H1 (cell line): ENCODE measurements at regions not wholly inside any gene's neighbourhood (a gene's known extent, or its start where the extent isn't known, plus 50 kb on each side); places are given as distances from the start of the nearest gene placed in this dataset.

Experiments
- CTCF ChIA-PET: fragments of 300-600 bp; sonication (Branson Sonifier 250); formaldehyde crosslinking; loops from one replicate; lab custom pipeline; 2021; ENCODE audit not compliant: partially characterized antibody; lab: Charles Lee
- POLR2A ChIA-PET: fragments of 300-600 bp; sonication (Branson Sonifier 250); formaldehyde crosslinking; loops from one replicate; lab custom pipeline; 2021; ENCODE audit warnings: inconsistent platforms; ENCODE audit not compliant: partially characterized antibody; lab: Charles Lee
- DNase-seq, 2 experiments: peaks; one replicate each; pipeline versions ENCODE4 v3.0.0 to v3.0.0-alpha.2; 2010 to 2022; ENCODE audit warnings: low spot score in 2 of 2, low read depth in 1 of 2, mixed read lengths in 1 of 2
- FAIRE-seq: peaks from 2 replicates; lab custom pipeline; 2011; peaks lifted over from hg19 to GRCh38; lab: Jason Lieb, UNC
- H2AFZ ChIP-seq: 2 replicates; pipeline ENCODE4 v1.8.1; 2012; ENCODE audit warnings: low read length, inconsistent platforms
- H2AK5ac ChIP-seq: 2 replicates; pipeline ENCODE4 v1.6.1; 2013; ENCODE audit warnings: low read depth, low read length
- H2BK120ac ChIP-seq: replicated peaks from 2 replicates; pipeline ENCODE3; 2013; ENCODE audit warnings: low read depth, low read length, inconsistent platforms
- H2BK12ac ChIP-seq: 2 replicates; pipeline ENCODE4 v1.6.1; 2013; ENCODE audit warnings: low read depth, low read length
- H2BK15ac ChIP-seq: 2 replicates; pipeline ENCODE4 v1.6.1; 2013; ENCODE audit warnings: low read length
- H2BK20ac ChIP-seq: 2 replicates; pipeline ENCODE4 v1.6.1; 2013; ENCODE audit warnings: low read length
- H2BK5ac ChIP-seq: 2 replicates; pipeline ENCODE4 v1.6.1; 2013; ENCODE audit warnings: low read depth, low read length
- H3K14ac ChIP-seq: 2 replicates; pipeline ENCODE4 v1.6.1; 2013; ENCODE audit warnings: inconsistent platforms; ENCODE audit not compliant: insufficient read length
- H3K18ac ChIP-seq: 2 replicates; pipeline ENCODE4 v1.6.1; 2013; ENCODE audit warnings: low read length; ENCODE audit errors: extremely low read depth
- H3K23ac ChIP-seq: 2 replicates; pipeline ENCODE4 v1.6.1; 2013; ENCODE audit warnings: inconsistent platforms; ENCODE audit not compliant: insufficient read length
- H3K23me2 ChIP-seq: 2 replicates; pipeline ENCODE4 v1.6.1; 2013; ENCODE audit warnings: low read depth, low read length
- H3K27ac ChIP-seq: 2 replicates; pipeline ENCODE4 v1.6.1; 2011; ENCODE audit warnings: low read depth, low read length, inconsistent platforms
- H3K27me3 ChIP-seq, 4 experiments: replicated peaks in 1 of 4; 1 replicate in 1 of 4; 2 replicates in 3 of 4; pipeline versions ENCODE4 v1.6.1 to v1.8.1; 2011 to 2013; ENCODE audit warnings: low read length in 3 of 4, mild to moderate bottlenecking in 3 of 4, inconsistent platforms in 2 of 4, mixed read lengths in 2 of 4, moderate library complexity in 1 of 4; ENCODE audit not compliant: control insufficient read depth in 3 of 4, insufficient read depth in 3 of 4; ENCODE audit errors: extremely low read depth in 1 of 4
- H3K36me3 ChIP-seq, 4 experiments: 2 replicates each; pipeline versions ENCODE4 v1.6.1 to v1.8.1; 2011 to 2013; ENCODE audit warnings: mild to moderate bottlenecking in 4 of 4, low read length in 3 of 4, moderate library complexity in 2 of 4, control low read depth in 1 of 4, inconsistent platforms in 1 of 4; ENCODE audit not compliant: insufficient read depth in 4 of 4, control insufficient read depth in 2 of 4
- H3K4ac ChIP-seq: replicated peaks from 2 replicates; pipeline ENCODE3; 2013; ENCODE audit warnings: low read length, low read depth, mixed read lengths, inconsistent platforms; ENCODE audit not compliant: insufficient read length
- H3K4me1 ChIP-seq, 4 experiments: replicated peaks in 1 of 4; 1 replicate in 1 of 4; 2 replicates in 3 of 4; pipeline versions ENCODE4 v1.6.1 to v1.8.1; 2011 to 2013; ENCODE audit warnings: low read length in 3 of 4, inconsistent platforms in 2 of 4, mixed read lengths in 1 of 4; ENCODE audit not compliant: insufficient read depth in 4 of 4, control insufficient read depth in 3 of 4
- H3K4me2 ChIP-seq, 2 experiments: 2 replicates each; pipeline versions ENCODE4 v1.6.1 to v1.8.1; 2011 to 2013; ENCODE audit warnings: low read depth in 2 of 2, low read length in 2 of 2, control low read depth in 1 of 2, inconsistent platforms in 1 of 2, mild to moderate bottlenecking in 1 of 2; ENCODE audit not compliant: insufficient read depth in 1 of 2
- H3K4me3 ChIP-seq, 4 experiments: fragments of 200-600, 300-600 bp in 1 of 4; sonication (generic), shearing (Covaris generic), sonication (Bioruptor Twin) in 1 of 4; 2 replicates each; pipeline versions ENCODE4 v1.5.1 to v1.8.1; 2011 to 2016; ENCODE audit warnings: low read length in 4 of 4, low read depth in 3 of 4, control low read depth in 2 of 4, inconsistent platforms in 2 of 4, mild to moderate bottlenecking in 2 of 4, mixed read lengths in 1 of 4, moderate library complexity in 1 of 4; ENCODE audit not compliant: insufficient read depth in 2 of 4; ENCODE audit errors: extremely low read depth in 1 of 4
- H3K56ac ChIP-seq: replicated peaks from 2 replicates; pipeline ENCODE3; 2013; ENCODE audit warnings: low read depth, mild to moderate bottlenecking, mixed read lengths, low read length, inconsistent platforms; ENCODE audit not compliant: insufficient read length
- H3K79me1 ChIP-seq: 2 replicates; pipeline ENCODE4 v1.6.1; 2013; ENCODE audit warnings: low read depth, low read length, control low read depth
- H3K79me2 ChIP-seq, 2 experiments: 2 replicates each; pipeline versions ENCODE4 v1.6.1 to v1.8.1; 2012 to 2013; ENCODE audit warnings: low read length in 2 of 2, mild to moderate bottlenecking in 2 of 2, inconsistent platforms in 1 of 2; ENCODE audit not compliant: insufficient read depth in 2 of 2, control insufficient read depth in 1 of 2
- H3K9ac ChIP-seq, 4 experiments: replicated peaks in 1 of 4; 1 replicate in 1 of 4; 2 replicates in 3 of 4; pipeline versions ENCODE4 v1.6.1 to v1.8.1; 2011 to 2013; ENCODE audit warnings: low read depth in 3 of 4, low read length in 3 of 4, control low read depth in 2 of 4, mild to moderate bottlenecking in 2 of 4, moderate library complexity in 2 of 4, inconsistent platforms in 1 of 4; ENCODE audit errors: extremely low read depth in 1 of 4
- H3K9me3 ChIP-seq, 2 experiments: 2 replicates each; pipeline versions ENCODE4 v1.6.1 to v1.8.1; 2012 to 2013; ENCODE audit warnings: mild to moderate bottlenecking in 2 of 2, moderate library complexity in 2 of 2, control low read depth in 1 of 2, inconsistent platforms in 1 of 2, low read depth in 1 of 2, low read length in 1 of 2, mixed read lengths in 1 of 2; ENCODE audit not compliant: insufficient read depth in 2 of 2
- H4K20me1 ChIP-seq, 2 experiments: replicated peaks in 1 of 2; 2 replicates each; pipeline versions ENCODE3 to v1.8.1; 2011 to 2013; ENCODE audit warnings: inconsistent platforms in 2 of 2, low read length in 2 of 2, mild to moderate bottlenecking in 1 of 2; ENCODE audit not compliant: insufficient read depth in 2 of 2, control insufficient read depth in 1 of 2
- H4K5ac ChIP-seq: 2 replicates; pipeline ENCODE4 v1.6.1; 2013; ENCODE audit warnings: low read length, low read depth, mixed read lengths, inconsistent platforms; ENCODE audit not compliant: insufficient read length
- H4K8ac ChIP-seq: 2 replicates; pipeline ENCODE4 v1.8.0; 2013; ENCODE audit warnings: mild to moderate bottlenecking, moderate library complexity, low read length, inconsistent platforms; ENCODE audit not compliant: insufficient read depth; ENCODE audit errors: extremely low read depth
- H4K91ac ChIP-seq: replicated peaks from 2 replicates; pipeline ENCODE3; 2013; ENCODE audit warnings: low read length, mixed read lengths, inconsistent platforms; ENCODE audit not compliant: insufficient read length
- ATF3 ChIP-seq: IDR thresholded peaks from 2 replicates; pipeline ENCODE4 v1.6.1; 2011; ENCODE audit warnings: low read depth, mild to moderate bottlenecking, low read length; ENCODE audit not compliant: insufficient read depth
- BRCA1 ChIP-seq: IDR thresholded peaks from 2 replicates; pipeline ENCODE4 v1.6.1; 2012; ENCODE audit warnings: low read depth, low read length, improper control_type of control experiment
- CHD1 ChIP-seq: IDR thresholded peaks from 2 replicates; pipeline ENCODE4 v1.6.1; 2012; ENCODE audit warnings: low read depth, low read length, improper control_type of control experiment
- CHD2 ChIP-seq: IDR thresholded peaks from 2 replicates; pipeline ENCODE4 v1.6.1; 2012; ENCODE audit warnings: low read length, improper control_type of control experiment
- HDAC2 ChIP-seq, 2 experiments: fragments of 300-600 bp in 1 of 2; sonication (generic) in 1 of 2; IDR thresholded peaks; 2 replicates each; pipeline ENCODE4 v1.6.1; 2011 to 2012; ENCODE audit warnings: low read depth in 2 of 2, low read length in 2 of 2, mild to moderate bottlenecking in 2 of 2, moderate library complexity in 2 of 2, borderline replicate concordance in 1 of 2, inconsistent platforms in 1 of 2
- NANOG ChIP-seq: IDR thresholded peaks from 2 replicates; pipeline ENCODE4 v1.6.1; 2011; ENCODE audit warnings: low read length, low read depth, mild to moderate bottlenecking, inconsistent platforms; ENCODE audit not compliant: insufficient read depth, poor library complexity, severe bottlenecking
- PHF8 ChIP-seq: fragments of 200-600 bp; sonication (generic); conservative IDR thresholded peaks from 2 replicates; pipeline ENCODE4 v1.7.1; 2012; ENCODE audit warnings: low read depth, mild to moderate bottlenecking, inconsistent platforms, low read length, moderate library complexity
- POLR2A ChIP-seq, 2 experiments: IDR thresholded peaks; 1 replicate in 1 of 2; 2 replicates in 1 of 2; pipeline ENCODE4 v1.6.1; 2011; ENCODE audit warnings: low read depth in 2 of 2, low read length in 2 of 2, mild to moderate bottlenecking in 2 of 2; ENCODE audit errors: control extremely low read depth in 1 of 2
- RAD21 ChIP-seq, 2 experiments: IDR thresholded peaks in 1 of 2; conservative IDR thresholded peaks in 1 of 2; 2 replicates each; pipeline ENCODE4 v1.6.1; 2011; ENCODE audit warnings: low read depth in 2 of 2, low read length in 2 of 2, improper control_type of control experiment in 1 of 2, inconsistent platforms in 1 of 2, mild to moderate bottlenecking in 1 of 2, moderate library complexity in 1 of 2
- USF2 ChIP-seq: IDR thresholded peaks from 2 replicates; pipeline ENCODE4 v1.6.1; 2011; ENCODE audit warnings: low read length, improper control_type of control experiment
- YY1 ChIP-seq: IDR thresholded peaks from 2 replicates; pipeline ENCODE4 v1.6.1; 2011; ENCODE audit warnings: low read depth, mild to moderate bottlenecking, low read length
- WGBS, 2 experiments: shearing (Covaris generic) in 1 of 2; methylation state at CpG; one replicate each; pipeline versions ENCODE4 v1.1.6 to v1.1.7; 2013 to 2015; ENCODE audit warnings: low lambda C conversion rate in 2 of 2, mixed read lengths in 2 of 2, inconsistent platforms in 1 of 2, low coverage in 1 of 2, missing lambda C conversion rate in 1 of 2; ENCODE audit not compliant: insufficient replicate concordance in 2 of 2, insufficient coverage in 1 of 2, insufficient read length in 1 of 2; ENCODE audit errors: extremely low coverage in 1 of 2, missing lambda C conversion rate in 1 of 2; 5-methylcytosine and 5-hydroxymethylcytosine counted together

DNA sequence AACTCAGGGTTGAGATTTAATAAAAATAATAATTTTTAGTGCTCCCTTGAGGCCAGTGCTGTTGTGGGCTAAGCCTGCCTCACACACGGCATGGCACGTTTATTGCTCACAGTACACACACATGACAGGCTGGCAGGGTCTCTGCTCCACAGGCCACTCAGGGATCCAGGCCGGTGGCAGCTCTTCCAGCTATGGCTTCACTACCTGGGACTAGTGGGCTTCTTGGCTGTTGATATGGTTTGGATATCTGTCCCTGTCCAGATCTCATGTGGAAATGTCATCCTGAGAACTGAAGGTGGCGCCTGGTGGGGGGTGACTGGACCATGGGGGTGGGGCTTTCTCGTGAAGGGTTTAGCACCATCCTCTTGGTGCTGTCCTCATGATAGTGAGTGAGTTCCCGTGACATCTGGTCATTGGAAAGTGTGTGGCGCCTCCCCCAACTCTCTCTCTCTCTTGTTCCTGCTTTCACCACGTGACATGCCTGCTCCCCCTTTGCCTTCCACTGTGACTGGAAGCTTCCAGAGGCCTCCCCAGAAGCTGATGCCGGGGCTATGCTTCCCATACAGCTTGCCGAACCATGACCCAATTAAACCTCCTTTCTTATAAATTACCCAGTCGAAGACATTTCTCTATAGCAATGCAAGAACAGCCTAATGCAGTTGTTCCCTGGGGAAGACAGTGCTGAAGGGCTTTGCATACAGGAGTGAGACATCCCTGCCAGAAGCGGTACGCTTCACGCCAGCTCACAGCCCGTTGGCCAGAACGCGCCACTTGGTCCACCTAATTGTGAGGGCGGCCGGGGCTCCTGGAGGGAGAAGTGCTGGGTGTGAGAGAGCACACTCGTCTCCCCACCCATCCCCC, 226.9 kb upstream of the C1orf174 start:
- H3K79me1 ChIP-seq: no peaks in the 10 kb centered on the region
- H3K4me2 ChIP-seq: no peak overlapping the region
- no peak for TF ChIP-seq USF2
- TF ChIP-seq PHF8: no peak
- no peak for TF ChIP-seq ATF3
- TF ChIP-seq BRCA1: no peak
- TF ChIP-seq NANOG: no peak
- TF ChIP-seq YY1: no peak
- no peak for TF ChIP-seq POLR2A (IDR thresholded peaks at IDR 0.05; ENCODE audit: control extremely low read depth in 1 of 2, low read depth in 2 of 2, low read length in 2 of 2)
- TF ChIP-seq CHD2: no peak
- TF ChIP-seq HDAC2 (IDR thresholded peaks at IDR 0.05; ENCODE audit: borderline replicate concordance in 1 of 2, low read depth in 2 of 2, low read length in 2 of 2): no peak
- no peak for TF ChIP-seq CHD1
- TF ChIP-seq RAD21 (IDR thresholded peaks at IDR 0.05 in 1 of 2, conservative IDR thresholded peaks at IDR 0.05 in 1 of 2; ENCODE audit: low read depth in 2 of 2, low read length in 2 of 2): no peak

More for the DNA sequence above, 226.9 kb upstream of the C1orf174 start:
- FAIRE-seq (no peak), DNase-seq (no peak)
- H2AFZ ChIP-seq: no peak overlapping the region
- 0 out of 2 replicates have a peak, but pooled peaks cover 2% of the 10 kb centered on the region for H3K23me2 ChIP-seq
- no peaks in the 10 kb centered on the region for H3K27me3 ChIP-seq
- H3K18ac ChIP-seq: no peak overlapping the region; the same call in 1 of the 2 replicates
- no peak overlapping the region for H2BK120ac ChIP-seq
- no peak overlapping the region for H3K4me3 ChIP-seq
- H4K8ac ChIP-seq: no peak overlapping the region
- H4K20me1 ChIP-seq: no peaks in the 10 kb centered on the region
- no peaks in the 10 kb centered on the region for H3K4me1 ChIP-seq
- no peak overlapping the region for H3K9ac ChIP-seq
- no peak overlapping the region for H3K4ac ChIP-seq
- CTCF ChIA-PET: no interaction called here
- H2BK5ac ChIP-seq: no peak overlapping the region
- no peak overlapping the region for H2AK5ac ChIP-seq
- 96% methylated on average over 18 of the region's 20 CpGs; no CpG with 5 or more reads in 1 of the 2 experiments for WGBS, 2 experiments
- no peak overlapping the region for H3K56ac ChIP-seq
- no peak overlapping the region for H3K23ac ChIP-seq
- H2BK20ac ChIP-seq: no peak overlapping the region
- H3K9me3 ChIP-seq: no peaks in the 10 kb centered on the region
- no peak overlapping the region for H3K27ac ChIP-seq
- POLR2A ChIA-PET: no interaction called here
- H3K14ac ChIP-seq: no peak overlapping the region
- H2BK12ac ChIP-seq: no peak overlapping the region
- no peak overlapping the region for H2BK15ac ChIP-seq
- no peaks in the 10 kb centered on the region for H3K79me2 ChIP-seq
- no peak overlapping the region for H4K5ac ChIP-seq
- H3K36me3 ChIP-seq: no peaks in the 10 kb centered on the region
- H4K91ac ChIP-seq: no peak overlapping the region
